ENCODE measurements at regions not wholly inside any gene's neighbourhood (a gene's known extent, or its start where the extent isn't known, plus 50 kb on each side); places are given as distances from the start of the nearest gene placed in this dataset.
"Not testable (repeated sequence)": the region's sequence is repeated elsewhere in the genome, so short reads cannot be mapped to it uniquely, and the experiment has no call there.

DNA sequence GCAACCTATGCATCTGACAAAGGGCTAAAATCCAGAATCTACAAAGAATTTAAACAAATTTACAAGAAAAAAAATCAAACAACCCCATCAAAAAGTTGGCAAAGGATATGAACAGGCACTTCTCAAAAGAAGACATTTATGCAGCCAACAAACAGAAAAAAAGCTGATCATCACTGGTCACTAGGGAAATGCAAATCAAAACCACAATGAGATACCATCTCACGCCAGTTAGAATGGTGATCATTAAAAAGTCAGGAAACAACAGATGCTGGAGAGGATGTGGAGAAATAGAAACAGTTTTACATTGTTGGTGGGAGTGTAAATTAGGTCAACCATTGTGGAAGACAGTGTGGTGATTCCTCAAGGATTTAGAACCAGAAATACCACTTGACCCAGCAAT lies 229.6 kb upstream of the KITLG start:
- H3K27me3 Mint-ChIP-seq; ATAC-seq; CTCF ChIA-PET; H3K9me3 Mint-ChIP-seq (ENCODE audit: low read depth); H3K4me3 Mint-ChIP-seq; H3K36me3 Mint-ChIP-seq; H3K27ac Mint-ChIP-seq; H3K4me1 Mint-ChIP-seq; DNase-seq: not testable (repeated sequence)

- H3K27ac Mint-ChIP-seq: no peak overlapping the region
- no peak for ATAC-seq
- no peaks in the 10 kb centered on the region for H3K9me3 Mint-ChIP-seq (ENCODE audit: low read depth)
- no peaks in the 10 kb centered on the region for H3K36me3 Mint-ChIP-seq
- DNase-seq: no peak
- CTCF ChIA-PET: no interaction called here
- no peak overlapping the region for H3K4me3 Mint-ChIP-seq
- H3K27me3 Mint-ChIP-seq: no peaks in the 10 kb centered on the region
- no peaks in the 10 kb centered on the region for H3K4me1 Mint-ChIP-seq
Observed at GRCh38 chr12:88805692-88806091, 225.4 kb upstream of the KITLG start.

- Mint-ChIP-seq H3K36me3 (no peaks in the 10 kb centered on the region), H3K4me1 (no peaks in the 10 kb centered on the region), H3K27ac (no peak overlapping the region), H3K4me3 (no peak overlapping the region), H3K27me3 (no peaks in the 10 kb centered on the region), H3K9me3 (ENCODE audit: low read depth) (no peaks in the 10 kb centered on the region)
- ATAC-seq (no peak), DNase-seq (no peak)
- CTCF ChIA-PET: no interaction called here
Observed at GRCh38 chr12:88805286-88805685, 225.0 kb upstream of the KITLG start.

- no peaks in the 10 kb centered on the region for H3K4me1 Mint-ChIP-seq
Observed at GRCh38 chr12:88802096-88802706, 221.9 kb upstream of the KITLG start.

DNA sequence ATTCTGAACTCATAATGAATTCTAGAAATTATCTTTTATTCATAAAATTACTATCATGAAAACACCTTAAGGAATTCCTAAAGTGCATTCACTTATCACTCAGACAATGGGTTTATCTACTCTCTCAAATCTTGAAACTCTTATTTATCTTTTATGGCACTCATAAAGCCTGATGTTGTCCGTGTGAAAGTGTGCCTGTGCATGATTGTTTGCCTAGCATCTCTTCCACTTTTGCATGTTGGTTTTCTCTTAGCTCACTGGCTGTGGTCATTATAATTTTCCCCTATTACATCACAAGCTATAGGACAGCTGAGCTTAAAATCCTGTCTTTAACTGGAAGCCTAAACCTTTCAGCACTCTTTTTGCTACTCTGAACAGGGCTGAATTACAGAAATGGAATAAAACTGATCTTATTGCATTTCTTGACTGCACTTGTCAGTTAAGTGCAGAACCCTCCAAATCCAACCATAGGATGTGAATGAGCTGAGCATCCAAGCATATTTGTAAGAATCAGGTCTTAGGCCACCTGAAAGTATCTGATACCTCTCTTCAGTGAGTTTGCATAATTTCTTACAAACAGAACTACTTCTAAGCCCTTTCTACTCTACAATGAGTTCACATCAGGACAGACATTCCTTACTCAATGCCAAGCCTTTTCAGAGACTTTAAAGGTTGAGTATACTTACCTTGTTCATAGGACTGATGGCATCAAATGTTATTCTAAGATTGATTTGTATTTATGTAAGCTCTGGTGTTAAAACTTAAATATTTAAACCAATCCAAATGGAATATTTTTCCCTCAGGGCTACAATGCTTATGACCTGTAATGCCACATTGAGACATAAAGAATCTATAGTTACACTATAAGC lies 221.2 kb upstream of the KITLG start:
- no peaks in the 10 kb centered on the region for H3K9me3 Mint-ChIP-seq (ENCODE audit: low read depth)
- ATAC-seq (no peak), DNase-seq (no peak)
- H3K27ac Mint-ChIP-seq: no peak overlapping the region
- no peaks in the 10 kb centered on the region for H3K4me1 Mint-ChIP-seq
- H3K36me3 Mint-ChIP-seq: no peaks in the 10 kb centered on the region
- no peak overlapping the region for H3K4me3 Mint-ChIP-seq
- no peaks in the 10 kb centered on the region for H3K27me3 Mint-ChIP-seq
- CTCF ChIA-PET: no interaction called here

More at GRCh38 chr12:88802096-88802706, 221.9 kb upstream of the KITLG start:
- H3K27me3 Mint-ChIP-seq: no peaks in the 10 kb centered on the region
- no peak overlapping the region for H3K4me3 Mint-ChIP-seq
- H3K36me3 Mint-ChIP-seq: no peaks in the 10 kb centered on the region
- ATAC-seq: no peak
- DNase-seq: no peak
- H3K9me3 Mint-ChIP-seq (ENCODE audit: low read depth): no peaks in the 10 kb centered on the region
- H3K27ac Mint-ChIP-seq: no peak overlapping the region
- CTCF ChIA-PET: no interaction called here

GRCh38 chr12:88793096-88793495 lies 212.8 kb upstream of the KITLG start:
- ATAC-seq: no peak
- H3K4me1 Mint-ChIP-seq: no peaks in the 10 kb centered on the region
- DNase-seq: no peak
- H3K36me3 Mint-ChIP-seq: no peaks in the 10 kb centered on the region
- CTCF ChIA-PET: no interaction called here
- no peak overlapping the region for H3K27ac Mint-ChIP-seq
- peaks cover 11% of the 10 kb centered on the region for H3K9me3 Mint-ChIP-seq (ENCODE audit: low read depth)
- H3K27me3 Mint-ChIP-seq: no peaks in the 10 kb centered on the region
- H3K4me3 Mint-ChIP-seq: no peak overlapping the region

GRCh38 chr12:88790231-88790630 lies 210.0 kb upstream of the KITLG start:
- DNase-seq: no peak
- Mint-ChIP-seq H3K27ac (no peak overlapping the region), H3K4me3 (no peak overlapping the region), H3K36me3 (no peaks in the 10 kb centered on the region), H3K9me3 (ENCODE audit: low read depth) (peaks cover 11% of the 10 kb centered on the region), H3K4me1 (no peaks in the 10 kb centered on the region), H3K27me3 (no peaks in the 10 kb centered on the region)
- CTCF ChIA-PET: no interaction called here
- ATAC-seq: no peak

DNA sequence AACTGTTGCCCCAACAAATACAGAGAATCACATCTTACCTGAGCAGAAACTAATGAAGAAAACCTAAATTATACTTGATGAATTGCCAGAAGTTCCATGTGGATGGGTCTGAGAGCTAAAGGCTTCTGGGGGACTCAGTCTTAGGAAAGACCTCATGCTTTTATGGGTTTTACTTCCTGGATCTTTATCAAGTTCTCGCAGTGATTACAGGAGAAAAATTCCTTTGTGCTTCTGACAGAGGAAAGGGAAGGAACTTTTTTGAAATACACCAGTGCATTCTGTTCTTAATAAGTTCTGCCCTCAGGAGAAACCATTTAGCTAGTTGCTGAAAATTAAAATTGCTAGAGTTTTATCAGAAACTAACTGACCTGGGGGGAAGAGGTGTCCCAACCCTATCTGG lies 203.9 kb upstream of the KITLG start:
- ATAC-seq: no peak
- Mint-ChIP-seq H3K36me3 (no peaks in the 10 kb centered on the region), H3K27ac (no peak overlapping the region), H3K4me1 (no peaks in the 10 kb centered on the region), H3K4me3 (no peak overlapping the region), H3K27me3 (no peaks in the 10 kb centered on the region), H3K9me3 (ENCODE audit: low read depth) (no peaks in the 10 kb centered on the region)
- CTCF ChIA-PET: no interaction called here
- DNase-seq: no peak

DNA sequence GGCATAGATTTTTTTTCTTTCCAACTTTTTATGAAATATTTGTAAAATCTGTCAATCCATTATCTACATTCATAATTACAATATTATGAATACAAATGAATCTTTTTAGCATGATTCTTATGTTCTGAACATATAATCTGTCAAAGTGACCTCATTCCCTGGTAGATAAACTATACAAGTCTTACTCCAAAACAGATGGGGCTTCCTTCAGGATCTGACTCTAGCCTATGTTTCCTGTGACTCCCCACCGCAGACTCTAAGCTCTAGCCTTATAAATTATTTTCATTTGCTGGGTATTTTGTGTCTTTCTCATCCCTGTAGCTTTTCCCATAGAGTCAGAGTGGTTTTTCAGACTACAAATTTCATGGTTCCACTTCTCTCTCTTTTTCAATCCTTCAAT lies 202.1 kb upstream of the KITLG start:
- Mint-ChIP-seq H3K4me1 (no peaks in the 10 kb centered on the region), H3K36me3 (no peaks in the 10 kb centered on the region), H3K27me3 (no peaks in the 10 kb centered on the region), H3K9me3 (ENCODE audit: low read depth) (no peaks in the 10 kb centered on the region), H3K27ac (no peak overlapping the region), H3K4me3 (no peak overlapping the region)
- no peak for ATAC-seq
- DNase-seq: no peak
- CTCF ChIA-PET: no interaction called here

GRCh38 chr12:88781909-88782308 lies 201.6 kb upstream of the KITLG start:
- DNase-seq (no peak), ATAC-seq (no peak)
- Mint-ChIP-seq H3K36me3 (no peaks in the 10 kb centered on the region), H3K4me1 (no peaks in the 10 kb centered on the region), H3K9me3 (ENCODE audit: low read depth) (no peaks in the 10 kb centered on the region), H3K27ac (no peak overlapping the region), H3K27me3 (no peaks in the 10 kb centered on the region), H3K4me3 (no peak overlapping the region)
- CTCF ChIA-PET: no interaction called here

GRCh38 chr12:88778064-88778463 lies 197.8 kb upstream of the KITLG start:
- H3K4me3 Mint-ChIP-seq: no peak overlapping the region
- H3K27ac Mint-ChIP-seq: no peak overlapping the region
- no peaks in the 10 kb centered on the region for H3K27me3 Mint-ChIP-seq
- no peak for ATAC-seq
- DNase-seq: no peak
- no peaks in the 10 kb centered on the region for H3K9me3 Mint-ChIP-seq (ENCODE audit: low read depth)
- H3K4me1 Mint-ChIP-seq: no peaks in the 10 kb centered on the region
- CTCF ChIA-PET: no interaction called here
- H3K36me3 Mint-ChIP-seq: no peaks in the 10 kb centered on the region

DNA sequence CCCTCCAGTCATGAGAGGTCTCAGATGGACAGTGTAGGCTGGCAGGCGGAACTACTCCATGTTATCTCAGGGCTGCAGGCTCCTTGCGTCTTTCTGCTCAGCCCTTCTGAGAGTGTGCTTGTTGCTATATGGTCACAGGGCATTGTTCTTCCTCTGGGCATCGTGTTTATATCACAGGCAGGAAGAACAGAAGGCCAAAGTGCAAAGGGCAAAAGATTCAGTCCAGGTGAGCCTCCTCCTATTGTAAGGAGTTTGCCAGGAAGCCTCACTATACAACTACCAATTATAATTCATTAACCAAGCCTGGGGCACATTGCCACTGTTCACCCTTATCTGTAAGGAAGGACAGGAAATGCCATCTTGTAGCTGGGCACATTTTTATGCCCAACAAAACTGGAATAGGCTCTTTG lies 195.5 kb upstream of the KITLG start:
- Mint-ChIP-seq H3K27me3 (no peaks in the 10 kb centered on the region), H3K9me3 (ENCODE audit: low read depth) (no peaks in the 10 kb centered on the region), H3K4me1 (no peaks in the 10 kb centered on the region), H3K27ac (no peak overlapping the region), H3K36me3 (no peaks in the 10 kb centered on the region), H3K4me3 (no peak overlapping the region)
- ATAC-seq: no peak
- no peak for DNase-seq
- CTCF ChIA-PET: no interaction called here

DNA sequence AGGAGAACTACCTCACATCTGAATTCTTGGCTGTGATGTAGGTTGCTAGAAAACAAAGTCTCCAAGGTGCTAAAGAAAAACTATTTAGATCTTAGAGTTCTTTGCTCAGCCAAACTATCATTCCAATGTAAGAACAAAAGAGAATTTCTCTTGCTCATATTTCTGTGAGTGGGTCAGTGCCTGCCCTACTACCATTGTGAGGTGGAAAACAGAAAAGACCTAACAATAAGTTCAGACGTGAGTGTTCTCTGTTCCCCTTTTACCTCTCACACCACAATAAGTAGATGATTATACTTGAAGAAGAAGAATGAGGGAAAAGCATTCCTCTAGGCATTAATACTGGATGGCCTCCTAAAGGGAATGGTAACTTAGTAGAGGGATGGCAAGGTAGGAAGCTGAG lies 187.4 kb upstream of the KITLG start:
- H3K27me3 Mint-ChIP-seq: no peaks in the 10 kb centered on the region
- CTCF ChIA-PET: no interaction called here
- no peak overlapping the region for H3K27ac Mint-ChIP-seq
- DNase-seq: no peak
- H3K4me1 Mint-ChIP-seq: no peaks in the 10 kb centered on the region
- no peaks in the 10 kb centered on the region for H3K36me3 Mint-ChIP-seq
- H3K9me3 Mint-ChIP-seq (ENCODE audit: low read depth): no peaks in the 10 kb centered on the region
- H3K4me3 Mint-ChIP-seq: no peak overlapping the region
- no peak for ATAC-seq

- Mint-ChIP-seq H3K27me3 (no peaks in the 10 kb centered on the region), H3K9me3 (ENCODE audit: low read depth) (no peaks in the 10 kb centered on the region), H3K36me3 (no peaks in the 10 kb centered on the region), H3K4me3 (no peak overlapping the region), H3K27ac (no peak overlapping the region), H3K4me1 (no peaks in the 10 kb centered on the region)
- DNase-seq: no peak
- ATAC-seq: no peak
- CTCF ChIA-PET: no interaction called here
Observed at GRCh38 chr12:88764781-88765480, 184.7 kb upstream of the KITLG start.

Data from activated CD8-positive, alpha-beta memory T cell treated with anti-CD3 and anti-CD28 coated beads, Interleukin-2, amount 10 ng/mL, durations not matched to agents 7 days and 5 days (primary cell).